IgD-negative memory B cell (primary cell): ENCODE measurements at regions not wholly inside any gene's neighbourhood (a gene's known extent, or its start where the extent isn't known, plus 50 kb on each side); places are given as distances from the start of the nearest gene placed in this dataset.
"Not testable (repeated sequence)": the region's sequence is repeated elsewhere in the genome, so short reads cannot be mapped to it uniquely, and the experiment has no call there.

Source experiments
- H3K27ac Mint-ChIP-seq, 3 donors: one replicate each; pipeline ENCODE4 v1.8.0; 2020 to 2022; ENCODE audit warnings: mild to moderate bottlenecking in 3 of 3, mixed read lengths in 3 of 3, moderate library complexity in 1 of 3
- H3K27me3 Mint-ChIP-seq: one replicate; pipeline ENCODE4 v1.8.0; 2021; ENCODE audit warnings: mixed read lengths
- H3K36me3 Mint-ChIP-seq: one replicate; pipeline ENCODE4 v1.8.0; 2020; ENCODE audit warnings: mild to moderate bottlenecking, mixed read lengths
- H3K4me1 Mint-ChIP-seq, 3 donors: one replicate each; pipeline ENCODE4 v1.8.0; 2020 to 2022; ENCODE audit warnings: mixed read lengths in 3 of 3, mild to moderate bottlenecking in 1 of 3
- H3K4me3 Mint-ChIP-seq, 4 donors: one replicate each; pipeline ENCODE4 v1.8.0; 2020 to 2022; ENCODE audit warnings: mild to moderate bottlenecking in 4 of 4, mixed read lengths in 4 of 4, moderate library complexity in 3 of 4
- H3K9me3 Mint-ChIP-seq, 3 donors: one replicate each; pipeline ENCODE4 v1.8.0; 2020 to 2021; ENCODE audit warnings: mixed read lengths in 3 of 3, mild to moderate bottlenecking in 1 of 3

- not testable (repeated sequence) for H3K4me3 Mint-ChIP-seq, H3K4me1 Mint-ChIP-seq, H3K9me3 Mint-ChIP-seq, H3K27ac Mint-ChIP-seq, H3K36me3 Mint-ChIP-seq, H3K27me3 Mint-ChIP-seq
These were observed 55.7 kb upstream of the FNDC3B start for GRCh38 chr3:171983685-171984084.

- Mint-ChIP-seq H3K36me3 (no peaks in the 10 kb centered on the region), H3K27ac (no peak overlapping the region)
These were observed 54.5 kb upstream of the FNDC3B start for GRCh38 chr3:171984883-171985282.

GRCh38 chr3:171986176-171986575 is 53.2 kb upstream of the FNDC3B start:
- no peaks in the 10 kb centered on the region for H3K36me3 Mint-ChIP-seq
- H3K9me3 Mint-ChIP-seq = peaks cover 0 to 3% (median 0%) of the 10 kb centered on the region in 3 donors
- H3K4me3 Mint-ChIP-seq = no peak overlapping the region

More at GRCh38 chr3:171984883-171985282, 54.5 kb upstream of the FNDC3B start:
- no peak overlapping the region for H3K4me3 Mint-ChIP-seq
- H3K4me1 Mint-ChIP-seq = no peaks in the 10 kb centered on the region
- H3K27me3 Mint-ChIP-seq = peaks cover 9% of the 10 kb centered on the region
- H3K9me3 Mint-ChIP-seq = peaks cover 0 to 1% (median 0%) of the 10 kb centered on the region in 3 donors

GRCh38 chr3:171986757-171987518 is 52.4 kb upstream of the FNDC3B start:
- Mint-ChIP-seq H3K4me1 (no peaks in the 10 kb centered on the region), H3K36me3 (no peaks in the 10 kb centered on the region), H3K27me3 (peaks cover 9% of the 10 kb centered on the region), H3K9me3 (peaks cover 0 to 2% (median 0%) of the 10 kb centered on the region in 3 donors), H3K4me3 (no peak overlapping the region), H3K27ac (no peak overlapping the region)

More at GRCh38 chr3:171986176-171986575, 53.2 kb upstream of the FNDC3B start:
- H3K27me3 Mint-ChIP-seq = peaks cover 9% of the 10 kb centered on the region
- H3K4me1 Mint-ChIP-seq = no peaks in the 10 kb centered on the region
- no peak overlapping the region for H3K27ac Mint-ChIP-seq
